RWPE2 (cell line): ENCODE measurements at regions not wholly inside any gene's neighbourhood (a gene's known extent, or its start where the extent isn't known, plus 50 kb on each side); places are given as distances from the start of the nearest gene placed in this dataset.
A peak's percentile ranks its signal among the peaks of the same experiment; 100 is the strongest.
"Not testable (repeated sequence)": the region's sequence is repeated elsewhere in the genome, so short reads cannot be mapped to it uniquely, and the experiment has no call there.

Experiments
- ATAC-seq: fragments of 200-7000 bp; cut with Tn5 transposase; 3 replicates; pipeline ENCODE4 v1.9.1; 2021; ENCODE audit warnings: low read depth
- DNase-seq: peaks from one replicate; pipeline ENCODE4 v3.0.0-alpha.2; 2020; ENCODE audit warnings: low spot score
- H3K27ac ChIP-seq: fragments of 450-650 bp; 2 replicates; pipeline ENCODE4 v1.5.1; 2017; ENCODE audit warnings: mild to moderate bottlenecking; ENCODE audit not compliant: poor library complexity, severe bottlenecking
- H3K27me3 ChIP-seq: fragments of 250-450 bp; sonication (Bioruptor Pico); 2 replicates; pipeline ENCODE4 v1.5.1; 2021; ENCODE audit warnings: mild to moderate bottlenecking, moderate library complexity; ENCODE audit not compliant: insufficient read depth, poor library complexity, severe bottlenecking
- H3K36me3 ChIP-seq: fragments of 250-450 bp; sonication (Bioruptor Pico); 2 replicates; pipeline ENCODE4 v1.5.1; 2020; ENCODE audit warnings: low read depth, mild to moderate bottlenecking, moderate library complexity
- H3K4me1 ChIP-seq: fragments of 250-450 bp; sonication (Bioruptor Pico); 2 replicates; pipeline ENCODE4 v1.5.1; 2021; ENCODE audit warnings: mild to moderate bottlenecking, moderate library complexity; ENCODE audit not compliant: insufficient read depth, poor library complexity, severe bottlenecking
- H3K4me3 ChIP-seq: fragments of 250-450 bp; sonication (Bioruptor Pico); 2 replicates; pipeline ENCODE4 v1.5.1; 2021; ENCODE audit warnings: mild to moderate bottlenecking, moderate library complexity; ENCODE audit not compliant: severe bottlenecking
- H3K9me3 ChIP-seq: fragments of 250-450 bp; sonication (Bioruptor Pico); 2 replicates; pipeline ENCODE4 v1.5.1; 2021; ENCODE audit warnings: mild to moderate bottlenecking, moderate library complexity; ENCODE audit not compliant: severe bottlenecking
- CTCF ChIP-seq: fragments of 450-650 bp; IDR thresholded peaks from one replicate; pipeline ENCODE4 v1.5.1; 2017; ENCODE audit warnings: mild to moderate bottlenecking, moderate library complexity; ENCODE audit not compliant: poor library complexity, severe bottlenecking

- H3K27ac ChIP-seq, result no peak overlapping the region
- no peaks in the 10 kb centered on the region for H3K36me3 ChIP-seq
- H3K4me3 ChIP-seq, result no peak overlapping the region
- no peaks in the 10 kb centered on the region for H3K4me1 ChIP-seq
- DNase-seq (no peak), ATAC-seq (0 out of 3 replicates have a peak, but pooled peaks have one; percentile 44)
- no peaks in the 10 kb centered on the region for H3K27me3 ChIP-seq
- no peaks in the 10 kb centered on the region for H3K9me3 ChIP-seq
- no peak for TF ChIP-seq CTCF
Measured at GRCh38 chr18:40152859-40153258, 1802.2 kb upstream of the PIK3C3 start.

GRCh38 chr18:40148960-40149359 is 1806.1 kb upstream of the PIK3C3 start:
- H3K4me1 ChIP-seq, result no peaks in the 10 kb centered on the region
- no peak for TF ChIP-seq CTCF
- no peak for DNase-seq
- no peaks in the 10 kb centered on the region for H3K36me3 ChIP-seq
- H3K27ac ChIP-seq, result no peak overlapping the region
- no peak for ATAC-seq
- H3K9me3 ChIP-seq, result no peaks in the 10 kb centered on the region
- no peak overlapping the region for H3K4me3 ChIP-seq
- no peaks in the 10 kb centered on the region for H3K27me3 ChIP-seq

GRCh38 chr18:40133253-40133652 is 1821.8 kb upstream of the PIK3C3 start:
- no peak for TF ChIP-seq CTCF
- DNase-seq, result no peak
- Histone ChIP-seq H3K4me1 (no peaks in the 10 kb centered on the region), H3K9me3 (no peaks in the 10 kb centered on the region), H3K4me3 (no peak overlapping the region), H3K27ac (no peak overlapping the region), H3K36me3 (no peaks in the 10 kb centered on the region), H3K27me3 (no peaks in the 10 kb centered on the region)
- ATAC-seq, result no peak

- H3K9me3 ChIP-seq, H3K36me3 ChIP-seq, H3K4me3 ChIP-seq, H3K27me3 ChIP-seq, H3K27ac ChIP-seq, H3K4me1 ChIP-seq, DNase-seq, ATAC-seq: not testable (repeated sequence)
Measured at GRCh38 chr18:40132438-40132837, 1822.6 kb upstream of the PIK3C3 start.

- Histone ChIP-seq H3K4me1 (peaks cover 5% of the 10 kb centered on the region), H3K4me3 (no peak overlapping the region), H3K36me3 (no peaks in the 10 kb centered on the region), H3K27me3 (no peaks in the 10 kb centered on the region), H3K27ac (no peak overlapping the region), H3K9me3 (no peaks in the 10 kb centered on the region)
- no peak for TF ChIP-seq CTCF
- no peak for DNase-seq
- peak; percentile 74; the same call in 2 of the 3 replicates for ATAC-seq
Measured at GRCh38 chr18:40124107-40124506, 1830.9 kb upstream of the PIK3C3 start.
